Stomach (tissue), 4 donors: ENCODE measurements at regions not wholly inside any gene's neighbourhood (a gene's known extent, or its start where the extent isn't known, plus 50 kb on each side); places are given as distances from the start of the nearest gene placed in this dataset.

Source experiments
- CTCF ChIP-seq, 7 experiments: fragments of 450-650 bp in 4 of 7; fragments of 200-600 bp in 3 of 7; sonication (generic) in 3 of 7; IDR thresholded peaks; one replicate each; pipeline ENCODE4 v1.5.1; 2016 to 2019; ENCODE audit warnings: antibody characterized with exemption in 7 of 7, control low read depth in 2 of 7, mild to moderate bottlenecking in 1 of 7
- POLR2A ChIP-seq, 4 donors: fragments of 450-650 bp; IDR thresholded peaks; one replicate each; pipeline ENCODE4 v1.6.1; 2016; ENCODE audit warnings: antibody characterized with exemption in 4 of 4, control low read depth in 2 of 4, mild to moderate bottlenecking in 1 of 4, moderate library complexity in 1 of 4

GRCh38 chr5:110255194-110255593 lies 471.3 kb downstream of the TMEM232 start:
- TF ChIP-seq CTCF (IDR thresholded peaks at IDR 0.05) (no peak), POLR2A (IDR thresholded peaks at IDR 0.05) (no peak)
